Endodermal cell (in vitro differentiated cells): ENCODE measurements at regions not wholly inside any gene's neighbourhood (a gene's known extent, or its start where the extent isn't known, plus 50 kb on each side); places are given as distances from the start of the nearest gene placed in this dataset.

ENCODE experiments used
- DNase-seq: peaks from one replicate; pipeline ENCODE4 v3.0.0-alpha.2; 2017
- H3K27ac ChIP-seq: 2 replicates; pipeline ENCODE4 v1.5.1; 2013; ENCODE audit warnings: mild to moderate bottlenecking, low read depth, low read length, moderate library complexity
- H3K27me3 ChIP-seq: 2 replicates; pipeline ENCODE4 v1.6.1; 2013; ENCODE audit warnings: mild to moderate bottlenecking, low read length, moderate library complexity; ENCODE audit not compliant: insufficient read depth, control insufficient read depth, poor library complexity, severe bottlenecking
- H3K36me3 ChIP-seq: 2 replicates; pipeline ENCODE4 v1.7.0; 2013; ENCODE audit warnings: mild to moderate bottlenecking, low read length, moderate library complexity; ENCODE audit not compliant: control insufficient read depth, insufficient read depth
- H3K4me1 ChIP-seq: one replicate; pipeline ENCODE4 v1.7.0; 2013; ENCODE audit warnings: low read length; ENCODE audit not compliant: control insufficient read depth, insufficient read depth
- H3K4me3 ChIP-seq: 2 replicates; pipeline ENCODE4 v1.5.1; 2013; ENCODE audit warnings: mild to moderate bottlenecking, low read length, moderate library complexity
- H3K9ac ChIP-seq: 2 replicates; pipeline ENCODE4 v1.6.1; 2013; ENCODE audit warnings: mild to moderate bottlenecking, low read length, moderate library complexity; ENCODE audit not compliant: poor library complexity, severe bottlenecking; ENCODE audit errors: extremely low read depth
- H3K9me3 ChIP-seq: 2 replicates; pipeline ENCODE4 v1.6.1; 2013; ENCODE audit warnings: mild to moderate bottlenecking, low read length, moderate library complexity; ENCODE audit not compliant: control insufficient read depth
- H3K27ac Mint-ChIP-seq: 2 replicates; pipeline ENCODE4 v1.8.0; 2020; ENCODE audit warnings: mixed read lengths
- H3K27me3 Mint-ChIP-seq: 2 replicates; pipeline ENCODE4 v1.8.0; 2021; ENCODE audit warnings: mild to moderate bottlenecking, mixed read lengths; ENCODE audit not compliant: insufficient read depth
- H3K36me3 Mint-ChIP-seq: 2 replicates; pipeline ENCODE4 v1.8.0; 2020; ENCODE audit warnings: low read depth, mixed read lengths
- H3K4me1 Mint-ChIP-seq: 2 replicates; pipeline ENCODE4 v1.8.0; 2020; ENCODE audit warnings: mixed read lengths
- H3K4me3 Mint-ChIP-seq: 2 replicates; pipeline ENCODE4 v1.8.0; 2020; ENCODE audit warnings: mild to moderate bottlenecking, moderate library complexity, mixed read lengths
- H3K9me3 Mint-ChIP-seq: 2 replicates; pipeline ENCODE4 v1.8.0; 2020; ENCODE audit warnings: mild to moderate bottlenecking, mixed read lengths
- WGBS, 2 experiments: methylation state at CpG; one replicate each; pipeline versions ENCODE4 v1.1.5 to v1.1.7; 2013; ENCODE audit warnings: missing lambda C conversion rate in 2 of 2, mixed read lengths in 1 of 2; ENCODE audit not compliant: insufficient coverage in 1 of 2, insufficient read length in 1 of 2; 5-methylcytosine and 5-hydroxymethylcytosine counted together
- TF ChIP-seq, protein P1 (sequence below): fragments of 200-600 bp; sonication (generic); conservative IDR thresholded peaks from 2 replicates; pipeline ENCODE4 v1.5.0; 2021; ENCODE audit warnings: antibody characterized with exemption, mild to moderate bottlenecking

- H3K9me3 ChIP-seq = peaks cover 9% of the 10 kb centered on the region
- Mint-ChIP-seq H3K9me3 (peaks cover 10% of the 10 kb centered on the region), H3K27me3 (no peaks in the 10 kb centered on the region), H3K36me3 (peaks cover 2% of the 10 kb centered on the region), H3K4me1 (peaks cover 40% of the 10 kb centered on the region), H3K27ac (no peak overlapping the region), H3K4me3 (no peak overlapping the region)
- H3K9ac ChIP-seq = no peak overlapping the region
- no peak for DNase-seq
- TF ChIP-seq, protein P1, sequence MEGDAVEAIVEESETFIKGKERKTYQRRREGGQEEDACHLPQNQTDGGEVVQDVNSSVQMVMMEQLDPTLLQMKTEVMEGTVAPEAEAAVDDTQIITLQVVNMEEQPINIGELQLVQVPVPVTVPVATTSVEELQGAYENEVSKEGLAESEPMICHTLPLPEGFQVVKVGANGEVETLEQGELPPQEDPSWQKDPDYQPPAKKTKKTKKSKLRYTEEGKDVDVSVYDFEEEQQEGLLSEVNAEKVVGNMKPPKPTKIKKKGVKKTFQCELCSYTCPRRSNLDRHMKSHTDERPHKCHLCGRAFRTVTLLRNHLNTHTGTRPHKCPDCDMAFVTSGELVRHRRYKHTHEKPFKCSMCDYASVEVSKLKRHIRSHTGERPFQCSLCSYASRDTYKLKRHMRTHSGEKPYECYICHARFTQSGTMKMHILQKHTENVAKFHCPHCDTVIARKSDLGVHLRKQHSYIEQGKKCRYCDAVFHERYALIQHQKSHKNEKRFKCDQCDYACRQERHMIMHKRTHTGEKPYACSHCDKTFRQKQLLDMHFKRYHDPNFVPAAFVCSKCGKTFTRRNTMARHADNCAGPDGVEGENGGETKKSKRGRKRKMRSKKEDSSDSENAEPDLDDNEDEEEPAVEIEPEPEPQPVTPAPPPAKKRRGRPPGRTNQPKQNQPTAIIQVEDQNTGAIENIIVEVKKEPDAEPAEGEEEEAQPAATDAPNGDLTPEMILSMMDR = no peak
- H3K4me3 ChIP-seq = no peak overlapping the region
- WGBS, 2 experiments = 96 to 100% methylated on average over 1 to 2 of the region's 2 CpGs
- H3K27ac ChIP-seq = no peak overlapping the region
- no peaks in the 10 kb centered on the region for H3K36me3 ChIP-seq
- peaks cover 13% of the 10 kb centered on the region for H3K4me1 ChIP-seq
- H3K27me3 ChIP-seq = no peaks in the 10 kb centered on the region
Measured at GRCh38 chr5:82850393-82850792, 226.8 kb downstream of the TMEM167A start.

DNA sequence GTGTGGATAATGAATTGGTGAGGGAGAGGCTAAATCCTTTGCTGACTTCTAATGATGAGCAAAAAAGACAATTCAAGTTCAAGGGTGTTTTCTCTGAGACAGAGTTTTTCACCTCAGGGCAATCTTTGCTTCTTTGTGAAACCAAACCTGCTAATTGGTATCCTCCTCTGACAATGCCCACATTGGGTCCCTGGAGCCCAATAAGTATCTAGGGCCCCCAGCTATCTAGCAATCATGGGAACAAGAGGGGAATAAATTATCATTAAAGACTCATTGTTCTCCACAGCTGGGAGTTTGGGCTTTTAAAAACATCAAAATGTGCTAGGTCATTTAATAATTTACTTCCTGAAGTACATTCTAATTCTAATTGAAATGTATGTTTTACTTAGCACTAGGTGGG, 227.3 kb downstream of the TMEM167A start:
- Histone ChIP-seq H3K4me3 (no peak overlapping the region), H3K27me3 (no peaks in the 10 kb centered on the region), H3K36me3 (no peaks in the 10 kb centered on the region), H3K9ac (no peak overlapping the region), H3K27ac (no peak overlapping the region), H3K4me1 (peaks cover 9% of the 10 kb centered on the region), H3K9me3 (peaks cover 9% of the 10 kb centered on the region)
- H3K4me3 Mint-ChIP-seq = no peak overlapping the region
- no peak for DNase-seq
- peaks cover 10% of the 10 kb centered on the region for H3K9me3 Mint-ChIP-seq
- H3K27ac Mint-ChIP-seq = no peak overlapping the region
- peaks cover 2% of the 10 kb centered on the region for H3K36me3 Mint-ChIP-seq
- H3K4me1 Mint-ChIP-seq = peaks cover 35% of the 10 kb centered on the region
- H3K27me3 Mint-ChIP-seq = no peaks in the 10 kb centered on the region
- TF ChIP-seq, protein P1 = no peak

DNA sequence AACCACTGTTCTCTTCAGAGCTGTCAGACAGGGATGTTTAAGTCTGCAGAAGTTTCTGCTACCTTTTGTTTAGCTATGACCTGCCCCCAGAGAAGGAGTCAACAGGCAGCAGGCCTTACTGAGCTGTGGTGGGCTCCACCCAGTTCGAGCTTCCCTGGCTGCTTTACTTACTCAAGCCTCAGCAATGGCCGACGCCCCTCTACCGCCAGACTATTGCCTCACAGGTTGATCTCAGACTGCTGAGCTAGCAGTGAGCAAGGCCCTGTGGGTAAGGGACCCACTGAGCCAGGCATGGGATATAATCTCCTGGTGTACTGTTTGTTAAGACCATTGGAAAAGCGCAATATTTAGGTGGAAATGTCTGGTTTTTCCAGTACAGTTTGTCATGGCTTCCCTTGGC, 229.6 kb downstream of the TMEM167A start:
- 90 to 96% methylated on average over 2 to 5 of the region's 5 CpGs for WGBS, 2 experiments
- no peak for DNase-seq
- no peaks in the 10 kb centered on the region for H3K27me3 ChIP-seq
- H3K36me3 Mint-ChIP-seq = peaks cover 2% of the 10 kb centered on the region
- no peak overlapping the region for H3K27ac Mint-ChIP-seq
- TF ChIP-seq, protein P1 = no peak
- no peaks in the 10 kb centered on the region for H3K27me3 Mint-ChIP-seq
- peaks cover 3% of the 10 kb centered on the region for H3K4me1 ChIP-seq
- peaks cover 19% of the 10 kb centered on the region for H3K4me1 Mint-ChIP-seq
- H3K9me3 Mint-ChIP-seq = peaks cover 10% of the 10 kb centered on the region
- H3K9ac ChIP-seq = no peak overlapping the region
- no peaks in the 10 kb centered on the region for H3K36me3 ChIP-seq
- H3K9me3 ChIP-seq = peaks cover 9% of the 10 kb centered on the region
- H3K4me3 Mint-ChIP-seq = no peak overlapping the region
- H3K27ac ChIP-seq = no peak overlapping the region
- H3K4me3 ChIP-seq = no peak overlapping the region
